NCI-H187 treated with DMSO at 0.1 percent for 48 hours (cell line): ENCODE measurements at regions not wholly inside any gene's neighbourhood (a gene's known extent, or its start where the extent isn't known, plus 50 kb on each side); places are given as distances from the start of the nearest gene placed in this dataset.
"Not testable (repeated sequence)": the region's sequence is repeated elsewhere in the genome, so short reads cannot be mapped to it uniquely, and the experiment has no call there.

Experiments used
- DNase-seq: peaks from one replicate; lab custom pipeline; 2025; lab: John Stamatoyannopoulos, UW

DNA sequence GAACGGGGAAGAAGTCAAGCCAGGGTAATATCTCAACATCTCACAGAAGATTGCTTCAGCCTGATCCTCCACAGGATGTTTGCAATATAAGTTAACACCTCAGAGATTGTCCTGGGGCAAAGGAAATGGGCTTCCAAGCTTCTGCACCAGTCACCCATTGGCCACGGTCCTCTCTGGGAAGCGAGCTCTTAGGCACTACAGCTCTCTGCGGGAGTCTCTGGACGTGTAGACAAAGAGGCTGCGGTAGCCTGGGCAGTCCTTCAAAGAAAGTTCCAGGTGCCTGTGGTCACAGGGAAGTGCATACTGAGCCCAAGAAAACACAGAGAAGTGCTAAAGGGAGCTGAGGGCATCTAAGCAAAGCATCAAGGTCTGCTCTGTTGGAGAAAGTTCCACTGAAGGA is 805.7 kb downstream of the DIAPH3 start:
- DNase-seq = no peak

DNA sequence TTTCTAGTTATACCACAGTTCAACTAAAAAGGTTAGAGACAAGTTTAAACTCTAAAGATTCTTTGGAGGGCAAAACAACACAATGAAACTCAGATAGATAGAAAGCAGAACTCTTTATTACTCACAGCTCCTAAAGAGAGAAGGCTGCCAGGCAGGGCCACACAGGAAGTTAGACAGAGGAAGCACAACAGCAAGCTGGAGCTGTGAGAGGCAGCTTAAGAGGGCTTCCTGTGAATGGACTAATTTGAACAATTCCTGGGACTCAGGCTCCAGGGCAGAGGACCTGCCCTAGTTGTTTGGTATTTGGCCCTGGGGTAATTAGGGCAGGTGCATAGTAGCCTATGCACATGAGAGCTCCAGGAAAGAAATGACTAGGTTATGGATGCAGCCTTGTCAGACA is 803.6 kb downstream of the DIAPH3 start:
- DNase-seq = no peak

DNA sequence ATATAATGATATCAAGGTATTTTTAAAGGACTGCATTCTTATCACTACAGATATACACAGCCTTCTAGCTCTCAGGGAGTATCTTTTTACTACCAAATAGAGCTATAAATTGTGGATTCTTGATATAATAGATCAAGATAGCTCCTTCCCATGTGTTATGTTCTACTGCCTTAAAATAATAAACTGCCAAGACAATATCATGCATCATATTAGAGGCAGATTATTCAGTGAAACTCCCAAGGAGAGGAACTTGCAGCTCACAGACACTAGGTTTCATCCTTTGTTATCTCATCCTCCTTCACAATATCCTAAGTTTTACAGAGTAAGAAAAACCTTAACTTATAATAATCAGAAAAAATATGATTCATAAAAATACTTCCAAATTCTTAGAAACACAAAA is 802.8 kb downstream of the DIAPH3 start:
- no peak for DNase-seq

DNA sequence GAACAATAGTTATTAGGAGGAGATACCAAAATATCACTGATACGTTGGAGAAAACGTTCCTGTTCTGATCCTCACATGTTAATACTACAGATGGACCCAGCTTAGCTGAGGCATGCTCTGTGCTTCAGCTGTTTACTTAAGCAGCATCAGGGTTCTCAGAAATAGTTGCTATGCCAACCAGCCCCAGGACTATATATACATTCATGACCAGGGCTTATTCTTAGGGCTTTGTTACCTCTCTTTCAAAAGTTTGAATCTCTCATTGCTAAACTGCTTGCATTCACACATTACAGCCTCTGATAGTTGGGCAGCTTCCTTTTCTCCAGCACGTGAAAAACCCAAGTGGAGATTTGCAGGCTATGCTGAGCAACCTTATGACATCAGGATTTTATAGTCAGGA is 800.4 kb downstream of the DIAPH3 start:
- DNase-seq = no peak

DNA sequence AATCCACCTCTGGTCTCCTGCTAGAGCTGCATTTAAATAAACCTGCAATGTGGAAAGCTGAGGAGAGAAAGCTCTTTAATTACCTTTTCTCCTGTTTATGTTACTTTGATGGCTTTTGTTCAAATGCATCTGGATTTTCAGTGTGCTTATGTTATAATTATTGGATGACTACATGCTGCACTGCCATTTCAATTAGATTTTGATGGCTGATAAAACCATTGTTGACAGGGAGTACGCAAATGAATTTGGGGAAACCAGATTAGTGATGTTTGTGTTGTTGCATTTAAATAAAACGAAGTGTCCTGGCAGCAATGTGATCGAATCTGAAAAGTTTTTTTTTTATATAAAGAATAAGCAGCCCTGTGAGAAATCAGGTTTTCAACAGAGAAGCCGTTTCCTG is 799.8 kb downstream of the DIAPH3 start:
- no peak for DNase-seq

GRCh38 chr13:59364641-59365085 is 799.1 kb downstream of the DIAPH3 start:
- no peak for DNase-seq

GRCh38 chr13:59367467-59367866 is 796.3 kb downstream of the DIAPH3 start:
- DNase-seq = no peak

- DNase-seq = no peak
These were observed 795.8 kb downstream of the DIAPH3 start for GRCh38 chr13:59367904-59368303.

GRCh38 chr13:59368693-59369092 is 795.0 kb downstream of the DIAPH3 start:
- DNase-seq = no peak

GRCh38 chr13:59371229-59371628 is 792.5 kb downstream of the DIAPH3 start:
- no peak for DNase-seq

DNA sequence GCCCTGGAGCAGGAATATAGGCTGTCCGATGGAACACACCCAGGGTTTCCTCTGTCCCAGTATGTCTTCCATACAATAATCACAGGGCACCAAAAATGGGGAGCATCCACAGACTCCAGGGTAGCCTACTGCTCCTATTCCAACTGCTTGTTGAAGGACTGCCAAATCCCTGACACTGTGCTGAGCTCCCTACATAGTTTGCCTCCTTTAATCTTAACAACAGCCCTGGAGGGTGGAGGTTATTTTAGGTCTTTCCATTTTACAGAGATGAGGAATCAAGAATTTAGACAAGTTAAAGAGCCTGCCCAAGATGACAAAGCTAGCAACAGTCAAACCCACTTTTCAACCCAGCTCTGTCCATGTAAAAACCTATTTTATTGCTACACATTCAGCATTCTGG is 790.4 kb downstream of the DIAPH3 start:
- no peak for DNase-seq

DNA sequence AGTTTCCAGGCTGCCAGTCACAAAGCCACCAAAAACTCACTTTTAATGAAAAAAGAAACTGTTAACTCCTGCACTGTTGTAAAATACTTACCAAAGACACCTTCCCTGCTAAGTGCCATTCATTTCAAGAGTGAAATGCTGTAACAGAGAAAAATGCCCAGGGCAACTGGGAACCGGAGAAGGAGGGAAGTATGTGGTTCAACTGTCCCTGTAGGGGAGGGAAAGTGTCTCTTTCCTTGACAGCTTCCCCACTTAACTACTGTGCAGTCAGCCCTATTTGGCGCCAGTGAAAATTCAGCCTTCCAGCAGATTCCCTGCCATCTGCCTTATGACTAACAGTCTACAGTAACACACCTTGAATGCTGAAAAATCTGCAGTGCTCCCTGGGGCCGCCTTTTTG is 789.0 kb downstream of the DIAPH3 start:
- DNase-seq = no peak

- DNase-seq = no peak
These were observed 779.6 kb downstream of the DIAPH3 start for GRCh38 chr13:59384154-59384553.

GRCh38 chr13:59391696-59392095 is 772.0 kb downstream of the DIAPH3 start:
- peak; percentile 38 for DNase-seq

- DNase-seq = no peak
These were observed 771.4 kb downstream of the DIAPH3 start for GRCh38 chr13:59392328-59392727.

DNA sequence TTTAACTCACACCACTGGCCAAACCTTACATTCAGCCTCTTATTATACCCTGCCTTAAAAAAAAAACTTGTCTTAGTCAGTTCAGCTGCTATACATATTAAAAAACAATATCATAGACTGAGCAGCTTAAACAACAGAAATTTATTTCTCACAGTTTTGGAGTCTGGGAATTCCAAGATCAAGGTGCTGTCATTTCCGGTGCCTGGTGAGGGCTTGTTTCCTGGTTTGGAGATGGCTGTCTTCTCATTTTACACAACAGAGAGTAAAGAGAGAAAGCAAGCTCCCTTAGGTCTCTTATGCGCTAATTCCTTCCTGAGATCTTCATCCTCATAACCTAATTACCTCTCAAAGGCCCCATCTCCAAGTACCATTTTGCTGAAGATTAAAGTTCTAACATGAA is 769.2 kb downstream of the DIAPH3 start:
- no peak for DNase-seq

DNA sequence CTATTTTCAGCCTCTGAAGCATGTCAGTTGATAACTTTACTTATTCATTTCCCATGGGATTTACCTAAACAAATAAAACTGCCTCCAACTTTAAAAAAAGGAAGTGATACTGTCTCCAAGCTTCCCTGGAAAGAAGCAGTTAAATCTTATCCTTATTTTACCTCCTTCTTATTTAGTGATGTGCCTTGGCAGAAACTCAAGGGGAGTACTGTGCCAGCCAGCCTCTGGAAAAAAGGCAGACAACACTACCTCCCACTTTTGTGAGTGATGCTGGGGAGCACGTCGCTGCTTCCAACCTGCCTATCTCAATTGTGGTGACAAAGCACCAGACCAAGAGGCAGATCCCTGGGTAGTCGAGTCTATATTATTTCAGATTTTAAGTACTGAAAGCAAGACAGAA is 765.6 kb downstream of the DIAPH3 start:
- DNase-seq = no peak

DNA sequence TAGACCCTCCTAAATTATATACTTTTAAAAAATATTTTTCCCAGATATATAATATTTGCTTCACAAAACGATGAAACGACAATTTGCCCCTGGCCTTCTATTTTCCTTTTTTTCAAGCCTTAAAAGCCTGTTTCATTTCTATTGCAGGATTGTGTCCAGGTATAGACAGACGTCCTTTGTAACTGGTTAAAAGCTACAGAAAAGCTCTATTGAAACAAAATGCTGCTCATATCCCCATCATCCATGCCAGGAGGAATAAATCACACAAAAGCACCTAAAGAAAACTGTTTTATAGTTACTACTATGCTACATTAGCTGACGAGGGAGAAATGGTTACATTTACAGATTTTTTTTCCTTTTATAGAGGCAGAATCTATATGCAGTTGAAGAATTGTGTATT is 765.1 kb downstream of the DIAPH3 start:
- no peak for DNase-seq

DNA sequence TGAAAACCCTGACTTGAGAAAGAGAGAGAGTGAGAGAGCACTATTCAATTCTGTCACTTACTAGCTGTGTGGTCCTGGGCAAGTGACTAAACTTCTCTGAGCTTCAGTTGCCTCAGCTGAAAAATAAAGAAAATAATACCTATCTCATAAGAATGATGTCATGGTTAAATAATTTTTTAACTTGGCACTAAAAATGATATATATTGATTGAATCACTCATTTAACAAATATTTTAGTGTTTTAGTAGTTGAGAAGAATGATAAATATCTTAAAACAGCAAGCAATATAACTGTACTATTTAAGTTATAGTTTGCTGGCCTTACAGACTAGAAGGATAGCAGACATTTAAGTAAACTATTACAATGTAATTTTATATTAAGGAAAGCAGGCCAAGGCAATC is 764.2 kb downstream of the DIAPH3 start:
- DNase-seq = no peak

DNA sequence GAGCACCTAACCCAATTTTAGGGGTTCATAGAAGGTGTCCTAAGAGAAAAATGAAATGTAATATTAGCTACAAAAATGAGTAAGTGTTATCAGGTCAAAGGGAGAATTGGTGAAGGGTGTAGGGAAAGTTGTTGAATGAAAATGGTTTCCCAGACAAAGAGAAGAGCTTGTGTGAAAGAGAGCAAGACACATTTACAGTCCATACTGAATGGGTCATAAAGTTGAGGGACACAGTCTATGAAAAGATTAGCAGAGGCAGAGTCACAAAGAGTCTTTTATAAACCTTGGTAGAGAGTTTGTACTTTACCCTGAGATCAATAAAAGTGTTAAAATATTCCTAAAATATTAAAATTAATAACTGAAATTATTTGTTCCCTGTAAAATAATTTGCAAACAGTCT is 759.4 kb downstream of the DIAPH3 start:
- no peak for DNase-seq

GRCh38 chr13:59407251-59407650 is 756.5 kb downstream of the DIAPH3 start:
- not testable (repeated sequence) for DNase-seq

GRCh38 chr13:59408738-59409137 is 755.0 kb downstream of the DIAPH3 start:
- no peak for DNase-seq

GRCh38 chr13:59409211-59409610 is 754.5 kb downstream of the DIAPH3 start:
- DNase-seq = no peak

DNA sequence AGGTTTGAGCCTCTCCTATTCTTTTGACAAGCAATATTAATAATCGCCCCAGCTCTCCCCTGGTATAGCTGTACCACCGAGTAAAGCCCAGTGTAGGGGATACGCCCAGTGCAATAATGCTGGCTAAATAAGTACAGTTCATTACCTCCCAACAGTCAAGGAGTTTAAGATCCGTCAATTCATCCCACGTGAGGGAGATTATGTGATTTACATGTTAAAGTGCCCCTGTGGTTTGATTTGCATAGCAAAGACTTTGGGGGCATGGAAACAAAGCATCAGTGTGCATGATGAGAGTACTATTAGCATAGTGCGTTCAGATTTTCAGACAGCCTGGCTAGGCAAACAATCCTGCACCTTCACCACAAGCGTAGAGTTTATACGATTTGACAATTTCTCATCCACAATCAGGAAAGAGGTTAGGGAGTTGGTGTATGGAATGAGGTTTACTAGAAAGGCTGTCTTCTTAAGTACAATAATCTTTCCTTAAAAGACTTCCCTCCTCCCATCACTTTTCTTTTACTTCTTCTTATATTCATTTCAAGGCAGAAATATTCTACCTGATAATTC is 754.0 kb downstream of the DIAPH3 start:
- no peak for DNase-seq

DNA sequence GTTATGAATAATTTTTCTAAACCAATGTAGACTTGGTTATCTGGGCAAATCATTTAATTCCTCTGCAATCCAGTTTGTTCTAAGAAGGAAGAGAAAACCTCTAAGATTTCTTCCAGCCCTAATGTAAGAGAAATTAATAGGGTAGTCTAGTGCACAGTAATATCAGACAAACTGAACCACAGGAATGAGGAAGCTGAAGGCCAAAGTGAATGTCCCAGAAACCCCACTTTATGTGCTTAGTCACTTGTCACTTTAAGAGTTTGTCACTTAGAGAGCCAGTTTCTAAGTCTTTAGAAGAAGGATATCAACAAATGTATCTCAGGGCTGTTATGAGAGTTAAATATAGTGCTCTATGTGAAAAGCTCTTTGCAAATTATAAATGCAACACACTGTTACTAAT is 750.6 kb downstream of the DIAPH3 start:
- DNase-seq = no peak
